ENCODE measurements at regions not wholly inside any gene's neighbourhood (a gene's known extent, or its start where the extent isn't known, plus 50 kb on each side); places are given as distances from the start of the nearest gene placed in this dataset.
"Not testable (repeated sequence)": the region's sequence is repeated elsewhere in the genome, so short reads cannot be mapped to it uniquely, and the experiment has no call there.

- peak in 1 of 2 experiments; percentile 5 for DNase-seq (ENCODE audit: low read depth in 2 of 2)
These were observed 280.5 kb downstream of the TLL1 start for GRCh38 chr4:166153548-166153947.

GRCh38 chr4:166162327-166162726 lies 289.3 kb downstream of the TLL1 start:
- no peak for DNase-seq (ENCODE audit: low read depth in 2 of 2)

DNA sequence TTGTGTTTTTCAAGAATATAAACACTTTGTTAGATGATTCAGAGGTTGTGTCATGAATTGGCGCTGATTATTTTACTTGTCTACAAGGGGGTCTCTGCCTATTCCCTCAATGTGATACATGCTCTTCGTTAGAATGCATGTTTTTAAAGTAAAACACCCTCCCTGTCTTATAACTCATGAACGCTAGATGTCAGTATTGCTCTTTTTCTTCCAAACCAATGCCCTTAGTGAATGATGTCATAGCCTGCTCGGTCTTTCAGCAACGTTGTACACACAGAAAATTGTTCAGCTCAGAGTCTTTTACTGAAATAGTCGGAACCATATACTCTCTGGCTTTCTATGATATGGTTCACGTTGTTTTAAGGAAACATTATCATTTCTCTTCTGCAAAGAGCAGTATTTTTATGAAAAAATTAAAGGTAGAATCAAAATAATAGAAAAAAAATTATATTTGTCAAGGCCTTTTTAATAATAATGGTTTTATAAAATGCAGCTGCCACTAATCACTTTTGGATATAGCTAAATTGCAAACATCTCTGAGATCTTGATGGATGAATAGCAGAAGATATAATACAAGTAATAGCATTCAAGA lies 292.9 kb downstream of the TLL1 start:
- DNase-seq (ENCODE audit: low read depth in 2 of 2): peak; percentile 51 to 55

DNA sequence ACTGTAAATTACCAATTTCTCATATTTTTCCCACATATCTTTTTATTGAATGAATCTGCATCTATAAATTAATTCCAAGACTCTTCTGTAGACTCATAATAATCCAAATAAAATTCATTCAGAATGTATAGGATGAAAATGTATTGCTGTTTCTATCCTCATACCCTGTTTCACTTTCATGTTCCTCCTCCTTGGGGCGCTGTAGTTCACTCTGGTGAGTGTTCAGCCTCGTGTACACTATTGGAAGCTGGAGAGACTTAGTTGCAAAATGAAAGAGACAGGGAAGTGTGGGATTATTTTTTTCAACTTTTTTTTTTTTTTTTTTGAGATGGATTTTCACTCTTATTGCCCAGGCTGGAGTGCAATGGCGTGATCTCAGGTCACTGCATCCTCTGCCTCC lies 296.1 kb downstream of the TLL1 start:
- DNase-seq (ENCODE audit: low read depth in 2 of 2): no peak

DNA sequence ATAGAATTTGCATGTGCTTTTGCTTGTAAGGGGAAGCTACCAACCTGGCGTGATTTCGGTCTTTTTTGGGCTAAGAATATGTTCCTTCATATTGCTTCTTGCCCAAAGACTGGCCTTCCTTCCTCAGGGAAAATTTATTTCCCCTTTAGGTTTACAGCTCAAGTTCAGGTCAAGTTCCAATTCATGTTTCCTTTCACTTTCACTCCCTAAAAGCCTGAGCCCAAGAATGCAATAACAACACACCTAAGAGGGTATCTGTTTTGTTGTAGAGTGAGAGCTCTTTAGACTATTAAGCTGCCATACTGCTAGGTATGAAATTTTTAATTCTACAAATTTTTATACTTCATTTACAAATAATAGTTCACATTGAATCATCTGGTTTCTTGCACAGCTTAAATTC lies 299.6 kb downstream of the TLL1 start:
- DNase-seq (ENCODE audit: low read depth in 2 of 2): no peak

- DNase-seq (ENCODE audit: low read depth in 2 of 2): no peak
These were observed 301.9 kb downstream of the TLL1 start for GRCh38 chr4:166174717-166175490.

DNA sequence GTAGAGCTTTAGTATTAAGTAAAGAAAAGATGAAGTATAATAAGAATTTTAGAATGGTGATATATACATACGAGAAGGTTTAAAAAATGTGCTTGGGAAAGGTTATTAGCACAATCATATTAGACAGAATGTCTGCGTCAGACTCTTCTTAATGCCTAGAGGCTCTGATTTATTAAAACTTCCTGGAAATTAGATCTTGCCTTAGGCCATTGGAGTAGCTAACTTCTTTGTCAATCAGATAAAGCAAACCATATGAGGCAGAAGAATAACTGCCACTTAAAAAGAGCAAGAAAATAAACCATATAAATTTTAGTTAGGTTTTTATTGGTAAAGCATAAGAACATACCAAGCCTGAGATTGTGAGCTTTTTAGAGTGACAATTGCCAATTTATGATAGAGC lies 309.1 kb downstream of the TLL1 start:
- DNase-seq (ENCODE audit: low read depth in 2 of 2): no peak

GRCh38 chr4:166195101-166195500 lies 322.1 kb downstream of the TLL1 start:
- DNase-seq (ENCODE audit: low read depth in 2 of 2): no peak

- no peak for DNase-seq (ENCODE audit: low read depth in 2 of 2)
These were observed 324.1 kb downstream of the TLL1 start for GRCh38 chr4:166197166-166197565.

- DNase-seq (ENCODE audit: low read depth in 2 of 2): no peak
These were observed 325.0 kb downstream of the TLL1 start for GRCh38 chr4:166198041-166198440.

GRCh38 chr4:166198516-166199310 lies 325.7 kb downstream of the TLL1 start:
- no peak for DNase-seq (ENCODE audit: low read depth in 2 of 2)

- DNase-seq (ENCODE audit: low read depth in 2 of 2): no peak
These were observed 330.0 kb downstream of the TLL1 start for GRCh38 chr4:166202991-166203390.

- not testable (repeated sequence) for DNase-seq (ENCODE audit: low read depth in 2 of 2)
These were observed 339.3 kb downstream of the TLL1 start for GRCh38 chr4:166212326-166212725.

GRCh38 chr4:166222271-166222670 lies 349.2 kb downstream of the TLL1 start:
- no peak for DNase-seq (ENCODE audit: low read depth in 2 of 2)

DNA sequence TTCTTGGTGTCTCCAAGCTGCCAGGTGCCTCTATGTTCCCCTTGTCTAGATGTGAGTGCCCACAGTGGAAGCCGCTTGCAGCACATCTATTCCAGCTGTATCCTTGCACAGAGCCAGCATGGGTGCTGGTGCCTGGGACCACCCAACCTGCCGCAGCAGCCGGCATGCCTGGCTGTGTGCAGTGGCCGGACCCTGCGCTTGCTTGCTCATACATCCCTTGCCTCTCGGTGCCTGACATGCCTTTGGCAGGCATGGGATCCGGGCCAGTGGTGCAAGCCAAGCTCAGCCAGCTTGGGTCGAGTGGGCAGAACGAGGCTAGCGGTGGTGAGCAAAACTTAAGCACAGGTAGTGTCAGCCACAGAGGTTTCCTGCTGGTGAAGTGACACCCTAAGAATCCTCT lies 355.1 kb downstream of the TLL1 start:
- no peak for DNase-seq (ENCODE audit: low read depth in 2 of 2)

DNA sequence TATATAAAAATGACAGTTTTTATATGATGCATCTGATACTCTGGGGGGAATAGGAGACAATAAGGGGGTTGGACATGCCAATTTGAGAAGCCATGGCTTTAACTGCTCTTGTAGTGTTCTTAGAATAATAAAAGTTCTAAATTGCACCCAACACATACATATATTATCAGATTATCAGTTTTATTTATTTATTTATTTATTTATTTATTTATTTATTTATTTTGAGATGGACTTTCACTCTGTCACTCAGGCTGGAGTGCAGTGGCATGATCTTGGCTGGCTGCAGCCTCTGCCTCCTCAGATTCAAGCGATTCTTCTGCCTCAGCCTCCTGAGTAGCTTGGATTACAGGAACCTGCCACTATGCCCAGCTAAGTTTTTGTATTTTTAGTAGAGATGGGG lies 356.8 kb downstream of the TLL1 start:
- DNase-seq (ENCODE audit: low read depth in 2 of 2): no peak

GRCh38 chr4:166230841-166231240 lies 357.8 kb downstream of the TLL1 start:
- DNase-seq (ENCODE audit: low read depth in 2 of 2): no peak

GRCh38 chr4:166239354-166239753 lies 366.3 kb downstream of the TLL1 start:
- DNase-seq (ENCODE audit: low read depth in 2 of 2): no peak

- no peak for DNase-seq (ENCODE audit: low read depth in 2 of 2)
These were observed 379.7 kb downstream of the TLL1 start for GRCh38 chr4:166252487-166253402.

- no peak for DNase-seq (ENCODE audit: low read depth in 2 of 2)
These were observed 384.2 kb downstream of the TLL1 start for GRCh38 chr4:166257276-166257675.

GRCh38 chr4:166257891-166258290 lies 384.9 kb downstream of the TLL1 start:
- DNase-seq (ENCODE audit: low read depth in 2 of 2): no peak

DNA sequence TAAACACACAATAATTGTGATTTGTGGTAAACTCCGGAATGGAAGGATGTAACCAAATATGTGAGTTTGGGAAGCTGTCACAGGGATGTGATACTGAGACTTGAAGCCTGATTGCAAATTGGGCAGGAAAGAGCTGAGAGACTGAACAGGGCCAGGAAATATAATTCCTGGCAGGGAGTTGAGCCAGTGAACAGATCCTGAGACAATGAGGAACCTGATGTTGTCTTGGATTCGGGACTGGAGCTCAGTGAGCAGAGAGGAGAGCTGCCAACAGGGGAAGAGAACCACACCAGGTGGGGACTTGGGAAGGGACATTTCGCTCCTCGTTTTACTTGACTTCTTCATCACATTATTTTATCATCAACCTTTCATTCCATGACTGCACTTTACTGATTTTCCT lies 386.0 kb downstream of the TLL1 start:
- no peak for DNase-seq (ENCODE audit: low read depth in 2 of 2)

Measured in fibroblast of skin of left biceps (primary cell).